Motor neuron (in vitro differentiated cells): ENCODE measurements at regions not wholly inside any gene's neighbourhood (a gene's known extent, or its start where the extent isn't known, plus 50 kb on each side); places are given as distances from the start of the nearest gene placed in this dataset.

Source experiments
- ATAC-seq, 8 experiments: fragments of 200-7000 bp; cut with Tn5 transposase; replicated peaks in 6 of 8; 2 replicates each; pipeline ENCODE4 v1.8.0; 2021; ENCODE audit warnings: mild to moderate bottlenecking in 8 of 8, moderate library complexity in 8 of 8
- H3K27ac ChIP-seq, 2 donors: fragments of 250-450 bp; sonication (Bioruptor Pico); 2 replicates each; pipeline ENCODE4 v1.9.0; 2021; ENCODE audit warnings: antibody characterized with exemption in 2 of 2, mild to moderate bottlenecking in 2 of 2, moderate library complexity in 1 of 2
- H3K4me1 ChIP-seq, 2 donors: fragments of 250-450 bp; sonication (Bioruptor Pico); replicated peaks in 1 of 2; 2 replicates each; pipeline ENCODE4 v1.6.1; 2021; ENCODE audit warnings: antibody characterized with exemption in 2 of 2, mild to moderate bottlenecking in 2 of 2, moderate library complexity in 1 of 2
- H3K4me3 ChIP-seq, 5 donors: fragments of 250-450 bp; sonication (Bioruptor Pico); 2 replicates each; pipeline ENCODE4 v1.9.0; 2021; ENCODE audit warnings: antibody characterized with exemption in 5 of 5, mild to moderate bottlenecking in 5 of 5, moderate library complexity in 4 of 5
- WGBS, 10 experiments: fragments of 450-650 bp; shearing (Covaris generic); methylation state at CpG; one replicate each; pipeline ENCODE4 v1.0.0; 2022; 5-methylcytosine and 5-hydroxymethylcytosine counted together
- in situ Hi-C, 9 experiments: fragments of 400-800 bp; cut with MboI; loops; one replicate each; pipeline ENCODE4 v1.15.0; 2021; ENCODE audit warnings: low sequenced_read_pairs in 9 of 9, low pct_unique_long_range_greater_than_20kb in 2 of 9; ENCODE audit not compliant: unreplicated experiment in 9 of 9

DNA sequence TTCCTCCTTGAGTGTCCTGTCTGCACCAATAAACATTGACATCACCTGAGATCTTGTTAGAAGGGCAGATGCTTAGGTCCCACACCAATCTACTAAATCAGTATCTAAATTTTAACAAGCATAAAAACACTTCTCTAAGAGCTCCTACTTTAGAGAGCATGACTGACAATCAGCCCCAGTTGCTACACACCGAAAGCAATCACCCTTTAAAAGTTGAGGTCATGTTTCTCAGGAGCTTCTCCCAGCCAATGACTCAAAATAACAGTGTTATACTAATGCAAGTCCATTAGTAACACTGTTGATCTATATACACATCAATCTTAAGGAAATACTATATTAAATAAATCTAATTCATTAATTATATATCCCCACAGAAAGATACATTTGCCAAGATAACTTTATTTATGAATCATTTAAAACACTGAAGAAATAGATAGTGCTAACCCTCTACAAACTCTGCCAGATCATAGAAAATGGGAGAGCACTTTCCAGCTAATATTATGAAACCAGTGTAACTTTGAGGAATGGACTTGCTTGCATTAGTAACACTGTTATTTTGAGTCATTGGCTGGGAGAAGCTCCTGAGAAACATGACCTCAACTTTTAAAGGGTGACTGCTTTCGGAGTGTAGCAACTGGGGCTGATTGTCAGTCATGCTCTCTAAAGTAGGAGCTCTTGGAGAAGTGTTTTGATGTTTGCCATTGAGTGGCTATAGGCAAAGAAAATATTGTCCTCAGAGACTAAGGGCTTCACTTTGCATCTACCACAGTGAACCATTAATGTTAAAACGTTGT, 109.8 kb upstream of the HDX start:
- 21 to 82% (median 67%) methylated on average over 1 to 3 of the region's 3 CpGs; no CpG with 5 or more reads in 5 of the 10 experiments for WGBS, 10 experiments
- in situ Hi-C loops, result no loop called here
- Histone ChIP-seq H3K27ac (no peak overlapping the region), H3K4me1 (no peaks in the 10 kb centered on the region), H3K4me3 (no peak overlapping the region)
- no peak for ATAC-seq

DNA sequence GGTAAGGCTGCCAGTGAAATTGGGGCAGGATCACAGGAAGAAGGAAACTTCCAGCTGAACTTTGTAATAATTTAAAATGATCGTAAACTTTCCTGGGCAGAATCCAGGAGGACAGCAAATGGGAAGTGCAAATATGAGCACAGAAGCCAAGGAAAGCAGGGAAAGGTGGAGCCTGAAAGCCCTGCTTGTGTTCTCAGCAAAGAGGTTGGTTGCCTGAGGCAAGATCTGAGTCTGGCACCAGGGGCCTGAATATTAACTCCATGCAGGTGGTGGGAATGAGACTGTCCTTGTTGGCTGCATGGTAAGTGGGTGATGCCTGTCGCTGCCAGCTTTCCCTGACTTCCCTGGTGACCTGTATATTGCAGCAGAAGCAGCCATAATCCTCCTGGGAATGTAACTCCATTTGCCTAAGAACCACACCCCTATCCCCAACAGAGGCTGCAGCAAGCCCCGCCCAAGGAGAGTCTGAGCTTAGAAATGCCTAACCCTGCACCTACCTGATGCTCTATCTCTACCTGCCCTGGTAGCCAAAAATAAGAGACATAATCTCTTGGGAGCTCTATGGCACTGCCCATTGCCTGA, 132.0 kb upstream of the HDX start:
- Histone ChIP-seq H3K4me1 (no peaks in the 10 kb centered on the region), H3K27ac (no peak overlapping the region), H3K4me3 (no peak overlapping the region)
- in situ Hi-C loops, result no loop called here
- ATAC-seq, result peak in 1 of 8 experiments; percentile 38
- WGBS, 10 experiments, result 0 to 82% (median 80%) methylated on average over 1 to 2 of the region's 3 CpGs; no CpG with 5 or more reads in 7 of the 10 experiments

DNA sequence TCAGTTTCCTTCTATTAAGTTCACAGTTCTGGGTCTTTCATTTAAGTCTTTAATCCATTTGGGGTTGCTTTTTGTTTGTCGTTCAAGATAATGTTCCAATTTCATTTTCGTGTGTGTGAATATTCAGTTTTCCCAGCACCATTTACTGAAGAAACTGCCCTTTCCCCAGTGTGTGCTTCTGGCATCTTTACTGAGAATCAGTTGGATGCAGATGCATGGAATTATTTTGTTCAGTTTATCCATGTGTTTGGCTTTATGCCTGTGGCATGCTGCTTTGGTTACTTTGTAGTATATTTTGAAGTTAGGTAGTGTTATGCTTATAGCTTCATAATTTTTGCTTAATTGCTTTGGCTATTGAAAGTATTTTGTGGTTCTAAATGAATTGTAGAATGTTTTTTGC, 163.8 kb upstream of the HDX start:
- 0 to 23% (median 0%) methylated on average over 2 of the region's 2 CpGs; no CpG with 5 or more reads in 6 of the 10 experiments for WGBS, 10 experiments
- H3K27ac ChIP-seq, result no peak overlapping the region
- in situ Hi-C loops, result no loop called here
- no peak overlapping the region for H3K4me3 ChIP-seq
- no peaks in the 10 kb centered on the region for H3K4me1 ChIP-seq
- no peak for ATAC-seq

DNA sequence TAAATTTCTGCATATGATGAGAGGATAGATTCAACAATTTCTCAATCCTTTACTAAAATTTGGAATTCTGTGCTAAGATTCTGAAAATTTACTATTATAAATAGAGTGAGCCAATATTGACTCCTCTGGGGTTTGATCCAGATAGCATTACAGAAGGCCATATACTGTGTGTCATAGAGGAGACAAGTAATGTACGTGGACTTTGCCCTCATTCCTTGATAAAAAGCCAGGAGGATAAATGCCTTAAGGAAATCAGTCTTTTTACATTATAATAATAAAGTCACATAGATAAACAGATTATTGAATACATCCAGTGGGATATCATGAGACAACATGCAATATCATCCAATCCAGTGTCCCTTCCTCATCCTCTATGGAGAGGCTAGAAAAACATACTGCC, 188.0 kb upstream of the HDX start:
- 0 to 35% (median 0%) methylated on average over 1 of the region's 1 CpG; no CpG with 5 or more reads in 7 of the 10 experiments for WGBS, 10 experiments
- Histone ChIP-seq H3K4me3 (no peak overlapping the region), H3K4me1 (no peaks in the 10 kb centered on the region), H3K27ac (no peak overlapping the region)
- in situ Hi-C loops, result no loop called here
- no peak for ATAC-seq

DNA sequence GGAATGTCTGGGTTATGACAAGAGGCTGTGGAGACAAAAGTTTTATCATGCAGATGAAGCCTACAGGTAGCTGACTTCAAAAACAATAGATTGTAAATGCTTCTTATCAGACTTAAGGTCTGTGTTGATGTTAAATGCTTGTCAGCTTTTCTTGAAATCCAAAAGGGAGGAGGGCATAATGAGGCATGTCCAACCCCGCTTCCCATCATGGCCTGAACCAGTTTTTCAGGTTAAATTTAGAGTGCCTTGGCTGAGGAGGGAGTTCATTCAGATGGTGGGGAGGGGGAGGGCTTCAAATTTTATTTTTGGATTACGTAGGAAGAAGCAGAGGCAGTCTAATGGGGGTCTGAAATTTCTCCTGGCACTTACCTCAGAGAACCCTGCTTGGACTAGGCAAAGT, 207.7 kb upstream of the HDX start:
- WGBS, 10 experiments, result 0 to 100% (median 16%) methylated on average over 1 to 2 of the region's 2 CpGs; no CpG with 5 or more reads in 6 of the 10 experiments
- no peak overlapping the region for H3K27ac ChIP-seq
- H3K4me1 ChIP-seq, result no peaks in the 10 kb centered on the region
- no peak overlapping the region for H3K4me3 ChIP-seq
- in situ Hi-C loops, result no loop called here
- ATAC-seq, result no peak

DNA sequence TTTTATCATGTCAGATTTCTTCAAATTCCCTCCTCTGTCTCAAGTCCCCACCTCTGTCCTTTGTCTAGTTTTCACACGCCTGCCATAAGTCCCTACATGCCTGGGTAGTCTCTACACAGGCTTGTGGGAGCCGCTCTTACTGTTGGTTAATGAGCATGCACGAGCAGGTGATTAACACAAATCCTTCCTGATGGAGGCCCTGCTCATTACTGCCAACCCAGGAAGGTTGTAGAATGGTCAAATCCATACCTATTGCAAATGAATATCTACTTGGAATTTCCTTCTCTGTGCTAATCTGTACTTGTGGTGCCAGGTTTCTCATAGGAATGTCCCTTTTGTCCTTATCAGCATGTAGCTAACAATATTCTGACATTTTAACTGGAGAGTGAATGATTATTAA, 208.4 kb upstream of the HDX start:
- WGBS, 10 experiments, result 39% methylated on average over 3 of the region's 3 CpGs; no CpG with 5 or more reads in 9 of the 10 experiments
- in situ Hi-C loops, result no loop called here
- no peaks in the 10 kb centered on the region for H3K4me1 ChIP-seq
- no peak for ATAC-seq
- no peak overlapping the region for H3K4me3 ChIP-seq
- H3K27ac ChIP-seq, result no peak overlapping the region

DNA sequence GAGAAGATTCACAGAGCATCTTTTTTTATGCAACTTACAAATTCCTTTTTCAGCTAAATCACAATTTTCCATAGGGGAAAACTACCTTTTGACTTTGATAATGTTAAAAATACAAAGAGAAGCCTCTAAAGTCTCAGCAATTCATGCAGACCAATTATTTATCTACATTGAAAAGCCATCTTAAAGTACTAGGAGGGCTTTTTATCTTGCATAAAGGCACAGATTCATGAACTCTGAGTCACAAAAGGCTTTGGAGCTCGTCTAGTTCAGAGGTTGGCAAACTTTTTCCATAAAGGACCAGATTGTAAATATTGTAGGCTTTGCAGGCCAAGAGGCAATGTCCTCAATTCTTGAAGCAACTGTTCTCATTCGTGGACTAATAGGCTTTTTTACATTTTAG, 210.4 kb upstream of the HDX start:
- no peak overlapping the region for H3K27ac ChIP-seq
- H3K4me1 ChIP-seq, result no peaks in the 10 kb centered on the region
- in situ Hi-C loops, result no loop called here
- WGBS, 10 experiments, result 7 to 80% (median 18%) methylated on average over 1 to 2 of the region's 2 CpGs; no CpG with 5 or more reads in 6 of the 10 experiments
- no peak overlapping the region for H3K4me3 ChIP-seq
- no peak for ATAC-seq

DNA sequence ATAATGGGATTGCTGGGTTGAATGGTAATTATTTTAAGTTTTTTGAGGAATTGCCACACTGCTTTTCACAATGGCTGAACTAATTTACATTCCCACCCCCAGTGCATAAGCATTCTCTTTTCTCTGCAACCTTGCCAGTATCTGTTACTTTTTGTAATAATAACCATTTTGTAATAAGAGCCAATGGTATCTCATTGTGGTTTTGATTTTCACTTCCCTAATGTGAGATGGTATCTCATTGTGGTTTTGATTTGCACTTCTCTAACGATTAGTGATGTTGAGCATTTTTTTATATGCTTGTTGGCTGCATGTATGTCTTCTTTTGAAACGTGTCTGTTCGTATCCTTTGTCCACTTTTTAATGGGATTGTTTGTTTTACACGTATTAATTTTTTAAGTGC, 213.1 kb upstream of the HDX start:
- Histone ChIP-seq H3K4me1 (no peaks in the 10 kb centered on the region), H3K27ac (no peak overlapping the region), H3K4me3 (no peak overlapping the region)
- WGBS, 10 experiments, result 0 to 89% (median 40%) methylated on average over 1 to 4 of the region's 4 CpGs; no CpG with 5 or more reads in 1 of the 10 experiments
- in situ Hi-C loops, result no loop called here
- no peak for ATAC-seq

DNA sequence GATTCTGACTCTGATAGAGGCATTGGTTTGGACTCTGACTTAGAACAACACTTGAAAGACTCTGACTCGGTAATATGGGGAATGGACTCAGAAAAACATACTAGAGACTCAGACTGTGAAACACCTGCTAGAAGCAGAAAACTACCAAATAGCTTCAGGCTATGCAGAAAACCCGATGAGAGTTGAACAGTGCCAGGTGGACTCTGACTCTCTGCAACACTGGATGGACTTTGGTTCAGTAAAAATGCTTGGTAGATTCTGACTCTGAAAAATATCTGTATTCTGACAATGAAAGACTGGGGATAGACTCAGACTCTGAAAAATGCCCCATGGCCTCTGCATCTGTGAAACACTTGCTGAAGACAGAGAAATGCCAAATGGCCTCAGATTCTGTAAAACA, 215.1 kb upstream of the HDX start:
- WGBS, 10 experiments, result 0 to 100% (median 60%) methylated on average over 1 to 2 of the region's 2 CpGs; no CpG with 5 or more reads in 5 of the 10 experiments
- ATAC-seq, result no peak
- Histone ChIP-seq H3K4me1 (no peaks in the 10 kb centered on the region), H3K4me3 (no peak overlapping the region), H3K27ac (no peak overlapping the region)
- in situ Hi-C loops, result no loop called here

DNA sequence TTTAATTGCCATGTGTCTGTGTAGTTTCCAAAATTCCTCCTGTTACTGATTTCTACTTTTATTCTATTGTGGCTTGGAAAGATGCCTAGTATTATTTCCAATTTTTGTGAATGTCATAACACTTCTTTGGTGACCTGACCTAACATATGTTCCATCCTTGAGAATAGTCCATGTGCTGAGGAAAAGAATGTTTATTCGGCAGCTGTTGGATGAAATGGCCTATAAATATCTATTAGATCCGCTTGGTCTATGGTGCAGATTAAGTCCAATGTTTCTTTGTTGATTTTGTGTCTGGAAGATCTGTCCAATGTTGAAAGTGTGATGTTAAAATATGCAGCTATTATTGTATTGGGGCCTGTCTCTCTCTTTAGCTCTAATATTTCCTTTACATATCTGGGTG, 219.2 kb upstream of the HDX start:
- WGBS, 10 experiments, result 0 to 47% methylated on average over 1 to 2 of the region's 2 CpGs; no CpG with 5 or more reads in 8 of the 10 experiments
- no peaks in the 10 kb centered on the region for H3K4me1 ChIP-seq
- no peak overlapping the region for H3K4me3 ChIP-seq
- ATAC-seq, result no peak
- H3K27ac ChIP-seq, result no peak overlapping the region
- in situ Hi-C loops, result no loop called here

DNA sequence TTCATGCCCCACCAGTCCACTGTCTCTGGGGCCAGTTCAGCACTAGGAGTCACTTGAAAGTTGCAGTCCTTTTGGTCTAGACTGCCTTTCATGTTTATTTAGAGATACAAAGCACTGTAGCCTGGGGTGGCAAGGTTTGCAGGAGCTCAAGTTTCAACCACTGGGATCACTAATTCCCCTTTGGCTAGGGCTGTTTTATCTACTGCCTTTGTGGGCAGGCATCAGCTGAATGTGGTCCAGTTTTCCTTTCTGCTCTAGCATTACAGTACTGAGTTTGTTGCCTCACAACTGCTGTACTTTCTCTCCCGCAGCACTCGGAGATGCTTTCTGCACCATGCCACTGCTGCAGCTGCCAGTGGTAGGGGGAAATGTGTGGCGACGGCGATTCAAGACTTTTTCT, 222.3 kb upstream of the HDX start:
- WGBS, 10 experiments, result 47 to 100% (median 70%) methylated on average over 1 to 5 of the region's 5 CpGs; no CpG with 5 or more reads in 6 of the 10 experiments
- Histone ChIP-seq H3K4me3 (no peak overlapping the region), H3K27ac (no peak overlapping the region), H3K4me1 (no peaks in the 10 kb centered on the region)
- in situ Hi-C loops, result no loop called here
- ATAC-seq, result peak in 1 of 8 experiments; percentile 16

DNA sequence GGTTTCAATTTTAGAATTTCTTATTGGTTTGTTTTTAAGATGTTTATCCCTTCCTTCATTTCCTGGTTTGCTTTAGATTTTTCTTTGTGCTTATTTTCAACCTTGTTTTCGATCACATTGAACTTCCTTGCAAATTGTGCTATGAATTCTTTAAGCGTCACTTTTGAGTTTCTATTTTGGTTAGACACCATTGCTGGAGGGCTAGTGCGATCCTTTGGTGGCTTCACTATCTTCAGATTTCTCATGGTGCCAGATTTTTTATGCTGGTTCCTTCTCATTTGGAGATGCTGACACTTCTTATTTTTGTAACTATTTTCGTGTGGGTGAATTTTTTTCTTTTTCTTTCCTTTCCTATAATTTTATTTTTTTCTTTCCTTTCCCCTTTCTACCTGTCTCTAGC, 227.2 kb upstream of the HDX start:
- in situ Hi-C loops, result loop anchor here in 2 of 9 experiments (25.0 kb wide), 2 partner anchors 183 to 308 kb away; no protein-coding TSS in a partner anchor
- Histone ChIP-seq H3K4me3 (no peak overlapping the region), H3K27ac (no peak overlapping the region), H3K4me1 (no peaks in the 10 kb centered on the region)
- 15 to 86% (median 48%) methylated on average over 1 to 4 of the region's 4 CpGs; no CpG with 5 or more reads in 3 of the 10 experiments for WGBS, 10 experiments
- ATAC-seq, result no peak

DNA sequence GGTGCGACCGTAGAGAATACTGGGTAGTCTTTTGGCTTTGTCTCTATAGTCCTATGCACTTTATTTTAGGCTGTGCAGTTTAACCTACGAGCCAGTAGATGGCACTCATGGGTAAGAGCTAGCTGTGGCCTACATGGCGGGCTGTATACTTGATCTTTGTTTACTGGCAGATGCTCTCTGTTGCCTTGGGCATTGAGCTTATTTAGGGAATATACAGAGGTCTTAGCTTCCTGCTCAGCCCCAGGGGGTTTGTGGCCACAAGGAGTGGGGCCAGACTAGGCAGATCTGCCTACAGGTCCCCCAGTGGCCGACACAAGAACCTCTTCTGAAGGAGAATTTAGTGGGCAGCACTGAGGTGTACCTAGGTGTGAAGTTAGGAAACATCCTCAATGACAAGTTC, 227.6 kb upstream of the HDX start:
- peak in 5 of 8 experiments; percentile 63 to 97 (median 89) for ATAC-seq
- Histone ChIP-seq H3K4me1 (no peaks in the 10 kb centered on the region), H3K4me3 (no peak overlapping the region), H3K27ac (no peak overlapping the region)
- 0 to 36% (median 6%) methylated on average over 2 to 4 of the region's 5 CpGs; no CpG with 5 or more reads in 6 of the 10 experiments for WGBS, 10 experiments
- in situ Hi-C loops, result loop anchor here in 2 of 9 experiments (25.0 kb wide), 2 partner anchors 182 to 307 kb away; no protein-coding TSS in a partner anchor
